HCT116 (cell line): ENCODE measurements at regions not wholly inside any gene's neighbourhood (a gene's known extent, or its start where the extent isn't known, plus 50 kb on each side); places are given as distances from the start of the nearest gene placed in this dataset.

Experiments used
- ATAC-seq: fragments of 200-7000 bp; cut with Tn5 transposase; 2 replicates; pipeline ENCODE4 v1.9.1; 2020; ENCODE audit warnings: mild to moderate bottlenecking, moderate library complexity
- BruUV-seq: library from RNA; stranded (reverse); fragments of 400-500 nt; replicated peaks from 2 replicates; lab custom pipeline; 2021; lab: Mats Ljungman, UMichigan
- CTCF ChIA-PET: fragments of 300-600 bp; sonication (Branson Sonifier 250); formaldehyde crosslinking; loops from one replicate; lab custom pipeline; 2021; ENCODE audit warnings: antibody characterized with exemption; lab: Charles Lee
- POLR2A ChIA-PET: fragments of 300-600, 350-600 bp; sonication (Branson Sonifier 250); formaldehyde crosslinking; loops from one replicate; lab custom pipeline; 2021; ENCODE audit warnings: antibody characterized with exemption; lab: Charles Lee
- RAD21 ChIA-PET, 2 experiments: fragments of 300-600 bp; sonication (Branson Sonifier 250); formaldehyde crosslinking; loops; one replicate each; lab custom pipeline; 2023; ENCODE audit warnings: low total read pairs in 2 of 2; ENCODE audit not compliant: uncharacterized antibody in 2 of 2, unreplicated experiment in 2 of 2, low non-redundant PET in 1 of 2; lab: Charles Lee
- DNase-seq: peaks from one replicate; pipeline ENCODE4 v3.0.0-alpha.2; 2010; ENCODE audit warnings: low read depth, low spot score
- H2AFZ ChIP-seq: fragments of 200-600 bp; shearing (Covaris generic), sonication (generic); 2 replicates; pipeline ENCODE4 v1.6.1; 2017; ENCODE audit warnings: low read depth, mixed run types, mixed read lengths, antibody characterized with exemption, low read length; ENCODE audit not compliant: poor library complexity, severe bottlenecking
- H3K27ac ChIP-seq: 2 replicates; pipeline ENCODE4 v1.5.1; 2012; ENCODE audit warnings: low read depth, low read length
- H3K27me3 ChIP-seq: fragments of 200-600 bp; sonication (generic); 2 replicates; pipeline ENCODE4 v1.6.1; 2016; ENCODE audit warnings: mixed run types, low read length, mixed read lengths; ENCODE audit not compliant: insufficient read depth
- H3K36me3 ChIP-seq, 2 experiments: fragments of 200-500 bp in 1 of 2; fragments of 200-600 bp in 1 of 2; sonication (Bioruptor generic) in 1 of 2; sonication (generic) in 1 of 2; 2 replicates each; pipeline versions ENCODE4 v1.5.1 to v1.6.1; 2014 to 2016; ENCODE audit warnings: low read length in 2 of 2, inconsistent platforms in 1 of 2, mixed read lengths in 1 of 2, mixed run types in 1 of 2; ENCODE audit not compliant: insufficient read depth in 2 of 2, control insufficient read depth in 1 of 2
- H3K4me1 ChIP-seq, 2 experiments: fragments of 200-600 bp in 1 of 2; sonication (generic) in 1 of 2; 2 replicates each; pipeline versions ENCODE4 v1.5.1 to v1.6.1; 2012 to 2017; ENCODE audit warnings: low read length in 2 of 2, inconsistent platforms in 1 of 2, mild to moderate bottlenecking in 1 of 2, mixed read lengths in 1 of 2, mixed run types in 1 of 2, moderate library complexity in 1 of 2; ENCODE audit not compliant: insufficient read depth in 2 of 2, control insufficient read depth in 1 of 2
- H3K4me2 ChIP-seq: fragments of 200-600 bp; sonication (generic); 2 replicates; pipeline ENCODE4 v1.6.1; 2017; ENCODE audit warnings: mixed run types, low read length, mixed read lengths
- H3K4me3 ChIP-seq, 2 experiments: fragments of 200-600 bp in 1 of 2; sonication (generic) in 1 of 2; replicated peaks in 1 of 2; 2 replicates each; pipeline ENCODE4 v1.5.1; 2011 to 2016; ENCODE audit warnings: low read length in 2 of 2, control low read depth in 1 of 2, low read depth in 1 of 2, mild to moderate bottlenecking in 1 of 2, mixed read lengths in 1 of 2, mixed run types in 1 of 2
- H3K79me2 ChIP-seq: fragments of 200-600 bp; sonication (generic); 2 replicates; pipeline ENCODE4 v1.6.1; 2017; ENCODE audit warnings: mild to moderate bottlenecking, mixed run types, low read length, moderate library complexity, mixed read lengths; ENCODE audit not compliant: insufficient read depth
- H3K9ac ChIP-seq: fragments of 200-600 bp; sonication (generic); 2 replicates; pipeline ENCODE4 v1.6.1; 2016; ENCODE audit warnings: low read length, mixed read lengths
- H3K9me2 ChIP-seq: fragments of 200-600 bp; sonication (generic), shearing (Covaris generic); 2 replicates; pipeline ENCODE4 v1.6.1; 2017; ENCODE audit warnings: mixed run types, mild to moderate bottlenecking, moderate library complexity; ENCODE audit not compliant: insufficient read depth
- H3K9me3 ChIP-seq, 2 experiments: fragments of 200-500 bp in 1 of 2; fragments of 200-600 bp in 1 of 2; sonication (Bioruptor generic) in 1 of 2; sonication (generic) in 1 of 2; 2 replicates each; pipeline ENCODE4 v1.6.1; 2014 to 2017; ENCODE audit warnings: low read length in 2 of 2, mixed read lengths in 2 of 2, inconsistent platforms in 1 of 2, low read depth in 1 of 2, mild to moderate bottlenecking in 1 of 2, mixed run types in 1 of 2, moderate library complexity in 1 of 2; ENCODE audit not compliant: control insufficient read depth in 1 of 2, insufficient read depth in 1 of 2
- H4K20me1 ChIP-seq: fragments of 200-600 bp; sonication (generic), shearing (Covaris generic); 2 replicates; pipeline ENCODE4 v1.6.1; 2017; ENCODE audit warnings: mixed run types, mild to moderate bottlenecking, moderate library complexity; ENCODE audit not compliant: insufficient read depth
- ATF3 ChIP-seq: IDR thresholded peaks from 2 replicates; pipeline ENCODE4 v1.6.1; 2012
- CBX3 ChIP-seq: IDR thresholded peaks from 2 replicates; pipeline ENCODE4 v1.6.1; 2012; ENCODE audit warnings: low read depth
- CEBPB ChIP-seq: IDR thresholded peaks from 2 replicates; pipeline ENCODE4 v1.6.1; 2012; ENCODE audit warnings: low read depth
- CTCF ChIP-seq, 3 experiments: fragments of 200-600 bp in 1 of 3; sonication (generic) in 1 of 3; IDR thresholded peaks in 2 of 3; conservative IDR thresholded peaks in 1 of 3; 2 replicates each; pipeline ENCODE4 v1.5.1; 2012 to 2017; ENCODE audit warnings: low read depth in 2 of 3, low read length in 2 of 3, antibody characterized with exemption in 1 of 3, borderline replicate concordance in 1 of 3, control low read depth in 1 of 3, mild to moderate bottlenecking in 1 of 3, mixed read lengths in 1 of 3, mixed run types in 1 of 3, moderate library complexity in 1 of 3; ENCODE audit not compliant: insufficient read depth in 1 of 3
- ELF1 ChIP-seq: IDR thresholded peaks from 2 replicates; pipeline ENCODE4 v1.6.1; 2012; ENCODE audit warnings: low read depth, borderline replicate concordance
- FOSL1 ChIP-seq: IDR thresholded peaks from 2 replicates; pipeline ENCODE4 v1.6.1; 2012; ENCODE audit warnings: low read depth
- POLR2A ChIP-seq: IDR thresholded peaks from 2 replicates; pipeline ENCODE4 v1.7.0; 2011; ENCODE audit warnings: borderline replicate concordance; ENCODE audit not compliant: insufficient read depth, insufficient read length; ENCODE audit errors: extremely low read depth
- SP1 ChIP-seq: IDR thresholded peaks from 2 replicates; pipeline ENCODE4 v1.6.1; 2012; ENCODE audit warnings: low read depth
- ZNF274 ChIP-seq: fragments of 200-500 bp; sonication (Bioruptor generic); IDR thresholded peaks from 2 replicates; pipeline ENCODE4 v1.6.1; 2014; ENCODE audit warnings: mild to moderate bottlenecking, low read depth, low read length, inconsistent platforms
- intact Hi-C: fragments of 100-400 bp; cut with micrococcal nuclease; formaldehyde crosslinking; loops from 2 replicates; pipeline ENCODE4 v1.10.0; 2022

GRCh38 chr4:187618701-187619281 is 376.8 kb upstream of the ZFP42 start:
- no TSS peak for BruUV-seq
- POLR2A ChIA-PET, result interaction anchor here (0.6 kb wide), 1 partner anchor 11 kb away, joined by 4 read pairs; no protein-coding TSS in a partner anchor
- TF ChIP-seq ATF3 (no peak), POLR2A (no peak), FOSL1 (no peak), ZNF274 (no peak), SP1 (no peak), CBX3 (no peak), CEBPB (no peak), CTCF (IDR thresholded peaks at IDR 0.05 in 2 of 3, conservative IDR thresholded peaks at IDR 0.05 in 1 of 3; ENCODE audit: borderline replicate concordance in 1 of 3, insufficient read depth in 1 of 3, low read depth in 2 of 3, low read length in 2 of 3) (no peak), ELF1 (no peak)
- TF ChIP-seq, all 23 proteins: peak for 0

More at GRCh38 chr4:187618701-187619281, 376.8 kb upstream of the ZFP42 start:
- no peaks in the 10 kb centered on the region for H3K36me3 ChIP-seq
- no peaks in the 10 kb centered on the region for H3K4me1 ChIP-seq
- H3K9me2 ChIP-seq, result no peaks in the 10 kb centered on the region
- no peaks in the 10 kb centered on the region for H3K9me3 ChIP-seq
- H3K4me2 ChIP-seq, result no peak overlapping the region
- H3K9ac ChIP-seq, result no peak overlapping the region
- intact Hi-C loops, result no loop called here
- no peak overlapping the region for H3K4me3 ChIP-seq
- DNase-seq, result no peak
- ChIA-PET RAD21 (no interaction called here), CTCF (no interaction called here)
- H2AFZ ChIP-seq, result peak overlapping the region; percentile 7
- H3K27me3 ChIP-seq, result no peaks in the 10 kb centered on the region
- H3K79me2 ChIP-seq, result no peaks in the 10 kb centered on the region
- H4K20me1 ChIP-seq, result no peaks in the 10 kb centered on the region
- H3K27ac ChIP-seq, result no peak overlapping the region
- ATAC-seq, result no peak
